IMR-90 (cell line): ENCODE measurements at regions not wholly inside any gene's neighbourhood (a gene's known extent, or its start where the extent isn't known, plus 50 kb on each side); places are given as distances from the start of the nearest gene placed in this dataset.

Experiments
- ATAC-seq: fragments of 200-7000 bp; cut with Tn5 transposase; 2 replicates; pipeline ENCODE4 v1.9.1; 2020; ENCODE audit warnings: low read depth, mild to moderate bottlenecking, moderate library complexity
- BruUV-seq: library from RNA; stranded (reverse); fragments of 400-500 nt; replicated peaks from 2 replicates; lab custom pipeline; 2021; lab: Mats Ljungman, UMichigan
- CTCF ChIA-PET: fragments of 300-600 bp; formaldehyde crosslinking; extraction: SDS; loops from one replicate; lab custom pipeline; 2021; ENCODE audit warnings: antibody characterized with exemption; lab: Yijun Ruan, JAX
- POLR2A ChIA-PET: fragments of 300-600 bp; sonication (Branson Sonifier 250); formaldehyde crosslinking; loops from one replicate; lab custom pipeline; 2022; ENCODE audit warnings: antibody characterized with exemption; ENCODE audit not compliant: unreplicated experiment; lab: Charles Lee
- DNase-seq: peaks from one replicate; pipeline ENCODE4 v3.0.0; 2013
- H2AFZ ChIP-seq: replicated peaks from 2 replicates; pipeline ENCODE3; 2013; ENCODE audit warnings: low read length, mild to moderate bottlenecking; ENCODE audit not compliant: poor library complexity
- H2AK5ac ChIP-seq: 2 replicates; pipeline ENCODE4 v1.6.1; 2013; ENCODE audit warnings: low read depth, low read length, inconsistent platforms
- H2AK9ac ChIP-seq: replicated peaks from 2 replicates; pipeline ENCODE3; 2013; ENCODE audit warnings: mild to moderate bottlenecking, low read depth, low read length, moderate library complexity; ENCODE audit not compliant: poor library complexity
- H2BK120ac ChIP-seq: 2 replicates; pipeline ENCODE4 v1.6.1; 2013; ENCODE audit warnings: low read depth, low read length, inconsistent platforms
- H2BK15ac ChIP-seq: 3 replicates; pipeline ENCODE4 v1.6.1; 2013; ENCODE audit warnings: low read depth, low read length, inconsistent platforms
- H2BK20ac ChIP-seq: 2 replicates; pipeline ENCODE4 v1.6.1; 2013; ENCODE audit warnings: low read depth, mild to moderate bottlenecking, inconsistent platforms, low read length, moderate library complexity
- H2BK5ac ChIP-seq: 2 replicates; pipeline ENCODE4 v1.6.1; 2013; ENCODE audit warnings: mild to moderate bottlenecking, low read depth, low read length, inconsistent platforms; ENCODE audit not compliant: poor library complexity, severe bottlenecking
- H3K14ac ChIP-seq: replicated peaks from 2 replicates; pipeline ENCODE4 v1.6.1; 2013; ENCODE audit warnings: low read depth, low read length, inconsistent platforms
- H3K18ac ChIP-seq: 2 replicates; pipeline ENCODE4 v1.6.1; 2013; ENCODE audit warnings: low read depth, low read length, control low read depth
- H3K23ac ChIP-seq: 2 replicates; pipeline ENCODE4 v1.6.1; 2013; ENCODE audit warnings: low read depth, low read length, inconsistent platforms
- H3K27ac ChIP-seq: 2 replicates; pipeline ENCODE4 v1.5.1; 2013; ENCODE audit warnings: mild to moderate bottlenecking, control low read depth, low read length; ENCODE audit not compliant: insufficient read depth
- H3K27me3 ChIP-seq: 2 replicates; pipeline ENCODE4 v1.6.1; 2013; ENCODE audit warnings: low read length; ENCODE audit not compliant: control insufficient read depth, insufficient read depth
- H3K36me3 ChIP-seq: 2 replicates; pipeline ENCODE4 v1.6.1; 2013; ENCODE audit warnings: low read length, mixed read lengths; ENCODE audit not compliant: control insufficient read depth, insufficient read depth
- H3K4ac ChIP-seq: 2 replicates; pipeline ENCODE4 v1.6.1; 2013; ENCODE audit warnings: low read depth, low read length, inconsistent platforms
- H3K4me1 ChIP-seq: 2 replicates; pipeline ENCODE4 v1.6.1; 2013; ENCODE audit warnings: low read length, mixed read lengths; ENCODE audit not compliant: control insufficient read depth, insufficient read depth
- H3K4me2 ChIP-seq: 2 replicates; pipeline ENCODE4 v1.6.1; 2013; ENCODE audit warnings: low read depth, mild to moderate bottlenecking, control low read depth, low read length, moderate library complexity
- H3K4me3 ChIP-seq: 2 replicates; pipeline ENCODE4 v1.5.1; 2013; ENCODE audit warnings: low read depth, mild to moderate bottlenecking, control low read depth, low read length, moderate library complexity; ENCODE audit not compliant: insufficient read depth
- H3K56ac ChIP-seq: 2 replicates; pipeline ENCODE4 v1.6.1; 2013; ENCODE audit warnings: low read length, inconsistent platforms; ENCODE audit not compliant: insufficient read depth; ENCODE audit errors: extremely low read depth
- H3K79me1 ChIP-seq, 2 experiments: 2 replicates each; pipeline ENCODE4 v1.6.1; 2013; ENCODE audit warnings: low read length in 2 of 2, inconsistent platforms in 1 of 2, low read depth in 1 of 2
- H3K9ac ChIP-seq: 2 replicates; pipeline ENCODE4 v1.6.1; 2013; ENCODE audit warnings: low read depth, low read length, control low read depth
- H3K9me1 ChIP-seq: 2 replicates; pipeline ENCODE4 v1.6.1; 2013; ENCODE audit warnings: low read length, inconsistent platforms; ENCODE audit not compliant: insufficient read depth
- H3K9me3 ChIP-seq: 2 replicates; pipeline ENCODE4 v1.6.1; 2013; ENCODE audit warnings: low read length; ENCODE audit not compliant: control insufficient read depth, insufficient read depth
- H4K20me1 ChIP-seq: 2 replicates; pipeline ENCODE4 v1.6.1; 2013; ENCODE audit warnings: low read length, inconsistent platforms; ENCODE audit not compliant: insufficient read depth
- H4K5ac ChIP-seq: 2 replicates; pipeline ENCODE4 v1.6.1; 2013; ENCODE audit warnings: mild to moderate bottlenecking, low read depth, low read length, control low read depth
- H4K8ac ChIP-seq, 2 experiments: 2 replicates each; pipeline ENCODE4 v1.6.1; 2013; ENCODE audit warnings: low read depth in 2 of 2, low read length in 2 of 2, control low read depth in 1 of 2, inconsistent platforms in 1 of 2
- H4K91ac ChIP-seq: 2 replicates; pipeline ENCODE4 v1.6.1; 2013; ENCODE audit warnings: low read depth, low read length, inconsistent platforms; ENCODE audit not compliant: insufficient read depth
- BHLHE40 ChIP-seq: fragments of 150-350 bp; IDR thresholded peaks from 2 replicates; pipeline ENCODE4 v1.6.1; 2016; ENCODE audit warnings: mild to moderate bottlenecking, low read depth, low read length
- MAFK ChIP-seq: IDR thresholded peaks from 2 replicates; pipeline ENCODE4 v1.6.1; 2012; ENCODE audit warnings: low read depth, low read length, improper control_type of control experiment
- MAZ ChIP-seq: IDR thresholded peaks from 2 replicates; pipeline ENCODE4 v1.6.1; 2012; ENCODE audit warnings: low read depth, mild to moderate bottlenecking, low read length, improper control_type of control experiment, moderate library complexity, borderline replicate concordance
- MXI1 ChIP-seq: IDR thresholded peaks from 2 replicates; pipeline ENCODE4 v1.6.1; 2012; ENCODE audit warnings: low read depth, mild to moderate bottlenecking, low read length, moderate library complexity, borderline replicate concordance
- NFE2L2 ChIP-seq: fragments of 150-350 bp; IDR thresholded peaks from 2 replicates; pipeline ENCODE4 v1.6.1; 2016; ENCODE audit warnings: low read depth, mild to moderate bottlenecking, low read length
- RAD21 ChIP-seq: IDR thresholded peaks from 2 replicates; pipeline ENCODE4 v1.6.1; 2012; ENCODE audit warnings: low read length, improper control_type of control experiment
- RFX5 ChIP-seq: IDR thresholded peaks from 2 replicates; pipeline ENCODE4 v1.8.0; 2012; ENCODE audit warnings: low read depth, mild to moderate bottlenecking, low read length, moderate library complexity
- SMC3 ChIP-seq: fragments of 150-350 bp; IDR thresholded peaks from 2 replicates; pipeline ENCODE4 v1.6.1; 2016; ENCODE audit warnings: low read depth, mild to moderate bottlenecking, antibody characterized with exemption, low read length, moderate library complexity
- WGBS, 2 experiments: methylation state at CpG; one replicate each; pipeline versions ENCODE4 v1.1.5 to v1.1.7; 2013; ENCODE audit warnings: missing lambda C conversion rate in 2 of 2; ENCODE audit not compliant: insufficient read length in 1 of 2; ENCODE audit errors: extremely low coverage in 2 of 2; 5-methylcytosine and 5-hydroxymethylcytosine counted together
- dilution Hi-C: fragments of 300-500 bp; cut with HindIII; formaldehyde crosslinking; loops from one replicate; pipeline ENCODE4 v1.14.3; 2018; ENCODE audit warnings: low sequenced_read_pairs; ENCODE audit not compliant: unreplicated experiment
- in situ Hi-C: fragments of 300-500 bp; cut with MboI; formaldehyde crosslinking; loops from 3 replicates; pipeline ENCODE4 v1.14.3; 2019; ENCODE audit warnings: low sequenced_read_pairs, inconsistent platforms, mixed read lengths
- intact Hi-C: fragments of 100-400 bp; cut with micrococcal nuclease; formaldehyde crosslinking; loops from 2 replicates; pipeline ENCODE4 v1.10.0; 2022
- TF ChIP-seq, protein P1 (sequence below): fragments of 150-350 bp; IDR thresholded peaks from 2 replicates; pipeline ENCODE4 v1.6.1; 2016; ENCODE audit warnings: low read depth, mild to moderate bottlenecking, low read length, moderate library complexity, borderline replicate concordance
- TF ChIP-seq, protein P2 (sequence below): fragments of 150-350 bp; IDR thresholded peaks from 2 replicates; pipeline ENCODE4 v1.6.1; 2017; ENCODE audit warnings: mild to moderate bottlenecking, antibody characterized with exemption, low read length, low read depth

DNA sequence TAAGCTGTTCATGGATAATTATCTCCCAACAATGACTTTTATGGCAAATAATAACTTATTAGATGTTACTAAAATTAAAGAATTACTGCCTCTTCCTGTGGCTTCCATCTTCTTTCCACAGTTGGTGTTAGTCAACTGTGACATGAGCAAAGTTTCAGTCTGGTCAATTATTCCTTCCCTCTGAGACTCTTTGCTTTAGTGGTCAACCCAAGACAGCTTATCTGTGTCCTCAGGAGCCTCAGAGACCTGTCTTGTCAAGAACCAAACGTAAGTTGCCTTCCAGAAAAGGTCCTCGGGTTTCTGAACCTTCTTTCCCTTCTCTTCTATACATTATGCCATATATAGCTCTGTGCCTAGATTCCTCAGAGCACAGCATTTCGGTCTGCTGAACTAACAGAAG is 263.2 kb upstream of the ZP4 start:
- Histone ChIP-seq H2BK5ac (no peak overlapping the region), H3K9me3 (0 out of 2 replicates have a peak, but pooled peaks cover 2% of the 10 kb centered on the region), H3K56ac (no peak overlapping the region), H3K4me1 (no peaks in the 10 kb centered on the region), H3K27me3 (no peaks in the 10 kb centered on the region), H2AFZ (no peak overlapping the region), H3K79me1 (no peaks in the 10 kb centered on the region), H2BK20ac (no peak overlapping the region), H3K36me3 (no peaks in the 10 kb centered on the region), H2AK9ac (no peak overlapping the region), H4K5ac (no peak overlapping the region), H3K9me1 (no peaks in the 10 kb centered on the region), H2BK15ac (no peak overlapping the region), H3K4me2 (no peak overlapping the region), H3K18ac (no peak overlapping the region), H4K20me1 (no peaks in the 10 kb centered on the region), H4K91ac (no peak overlapping the region), H3K14ac (no peak overlapping the region), H3K27ac (no peak overlapping the region), H3K23ac (no peak overlapping the region), H2AK5ac (no peak overlapping the region), H2BK120ac (no peak overlapping the region), H3K9ac (no peak overlapping the region), H3K4ac (no peak overlapping the region), H3K4me3 (no peak overlapping the region), H4K8ac (no peak overlapping the region)
- intact Hi-C loops (loop anchor here (1.0 kb wide), 1 partner anchor 48 kb away; no protein-coding TSS in a partner anchor), in situ Hi-C loops (no loop called here), dilution Hi-C loops (no loop called here)
- ATAC-seq (no peak), DNase-seq (no peak)
- ChIA-PET POLR2A (no interaction called here), CTCF (no interaction called here)
- no TSS peak for BruUV-seq
- no peak for TF ChIP-seq BHLHE40
- TF ChIP-seq MXI1: no peak
- TF ChIP-seq MAZ: no peak
- TF ChIP-seq SMC3: no peak
- TF ChIP-seq, protein P1, sequence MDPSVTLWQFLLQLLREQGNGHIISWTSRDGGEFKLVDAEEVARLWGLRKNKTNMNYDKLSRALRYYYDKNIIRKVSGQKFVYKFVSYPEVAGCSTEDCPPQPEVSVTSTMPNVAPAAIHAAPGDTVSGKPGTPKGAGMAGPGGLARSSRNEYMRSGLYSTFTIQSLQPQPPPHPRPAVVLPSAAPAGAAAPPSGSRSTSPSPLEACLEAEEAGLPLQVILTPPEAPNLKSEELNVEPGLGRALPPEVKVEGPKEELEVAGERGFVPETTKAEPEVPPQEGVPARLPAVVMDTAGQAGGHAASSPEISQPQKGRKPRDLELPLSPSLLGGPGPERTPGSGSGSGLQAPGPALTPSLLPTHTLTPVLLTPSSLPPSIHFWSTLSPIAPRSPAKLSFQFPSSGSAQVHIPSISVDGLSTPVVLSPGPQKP: no peak
- no peak for TF ChIP-seq RAD21
- TF ChIP-seq, protein P2, sequence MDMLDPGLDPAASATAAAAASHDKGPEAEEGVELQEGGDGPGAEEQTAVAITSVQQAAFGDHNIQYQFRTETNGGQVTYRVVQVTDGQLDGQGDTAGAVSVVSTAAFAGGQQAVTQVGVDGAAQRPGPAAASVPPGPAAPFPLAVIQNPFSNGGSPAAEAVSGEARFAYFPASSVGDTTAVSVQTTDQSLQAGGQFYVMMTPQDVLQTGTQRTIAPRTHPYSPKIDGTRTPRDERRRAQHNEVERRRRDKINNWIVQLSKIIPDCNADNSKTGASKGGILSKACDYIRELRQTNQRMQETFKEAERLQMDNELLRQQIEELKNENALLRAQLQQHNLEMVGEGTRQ: no peak
- no peak for TF ChIP-seq RFX5
- TF ChIP-seq MAFK: no peak
- no peak for TF ChIP-seq NFE2L2
- no CpG with 5 or more reads among the region's 3 CpGs for WGBS, 2 experiments
